HEK293 (cell line): ENCODE measurements at regions not wholly inside any gene's neighbourhood (a gene's known extent, or its start where the extent isn't known, plus 50 kb on each side); places are given as distances from the start of the nearest gene placed in this dataset.

Source experiments
- CTCF ChIP-seq: fragments of 450-650 bp; formaldehyde crosslinking; IDR thresholded peaks from 2 replicates; pipeline ENCODE4 v1.5.1; 2016; ENCODE audit warnings: missing biosample characterization, missing genetic modification characterization
- TCF7L2 ChIP-seq: IDR thresholded peaks from 2 replicates; pipeline ENCODE4 v1.6.1; 2011; ENCODE audit warnings: low read depth, mild to moderate bottlenecking, inconsistent platforms, low read length, moderate library complexity, borderline replicate concordance
- ZNF112 ChIP-seq: fragments of 450-650 bp; formaldehyde crosslinking; IDR thresholded peaks from 2 replicates; pipeline ENCODE4 v1.5.0; 2017; ENCODE audit warnings: missing biosample characterization, missing genetic modification characterization
- ZNF174 ChIP-seq: fragments of 450-650 bp; formaldehyde crosslinking; IDR thresholded peaks from 2 replicates; pipeline ENCODE4 v1.5.0; 2017; ENCODE audit warnings: missing biosample characterization, mild to moderate bottlenecking, missing genetic modification characterization
- ZNF311 ChIP-seq: fragments of 450-650 bp; formaldehyde crosslinking; IDR thresholded peaks from 2 replicates; pipeline ENCODE4 v1.5.1; 2017; ENCODE audit warnings: missing biosample characterization, missing genetic modification characterization, borderline replicate concordance

- TF ChIP-seq CTCF (tag by site-specific recombination) (no peak), ZNF311 (no peak), ZNF174 (tag by site-specific recombination) (no peak), ZNF112 (tag by site-specific recombination) (no peak), TCF7L2 (no peak)
These were observed 222.4 kb downstream of the FBXO8 start for GRCh38 chr4:174061026-174061425.
